Astrocyte (in vitro differentiated cells and primary cell): ENCODE measurements at regions not wholly inside any gene's neighbourhood (a gene's known extent, or its start where the extent isn't known, plus 50 kb on each side); places are given as distances from the start of the nearest gene placed in this dataset.

Source experiments
- DNase-seq: peaks from one replicate; pipeline ENCODE4 v3.0.0-alpha.2; 2010; ENCODE audit warnings: low read depth
- FAIRE-seq: peaks from 2 replicates; lab custom pipeline; 2011; peaks lifted over from hg19 to GRCh38; lab: Jason Lieb, UNC
- H2AFZ ChIP-seq: 2 replicates; pipeline ENCODE4 v1.6.0; 2012; ENCODE audit warnings: low read depth, low read length, inconsistent platforms
- H3K27ac ChIP-seq: 2 replicates; pipeline ENCODE4 v1.5.1; 2011; ENCODE audit warnings: low read depth, low read length, inconsistent platforms
- H3K27me3 ChIP-seq: 2 replicates; pipeline ENCODE4 v1.6.0; 2011; ENCODE audit warnings: low read length, inconsistent platforms; ENCODE audit not compliant: insufficient read depth
- H3K36me3 ChIP-seq: 2 replicates; pipeline ENCODE4 v1.5.1; 2011; ENCODE audit warnings: low read length, inconsistent platforms; ENCODE audit not compliant: insufficient read depth
- H3K4me1 ChIP-seq: 2 replicates; pipeline ENCODE4 v1.5.1; 2011; ENCODE audit warnings: low read length, inconsistent platforms; ENCODE audit not compliant: insufficient read depth
- H3K4me2 ChIP-seq: 2 replicates; pipeline ENCODE4 v1.6.0; 2012; ENCODE audit warnings: low read length, inconsistent platforms
- H3K4me3 ChIP-seq: 2 replicates; pipeline ENCODE4 v1.5.1; 2011; ENCODE audit warnings: low read depth, mild to moderate bottlenecking, low read length, inconsistent platforms; ENCODE audit not compliant: insufficient read depth
- H3K79me2 ChIP-seq: 2 replicates; pipeline ENCODE4 v1.6.0; 2012; ENCODE audit warnings: mild to moderate bottlenecking, low read length, inconsistent platforms; ENCODE audit not compliant: insufficient read depth
- H3K9ac ChIP-seq: 2 replicates; pipeline ENCODE4 v1.6.0; 2012; ENCODE audit warnings: mild to moderate bottlenecking, low read length, inconsistent platforms
- H3K9me3 ChIP-seq: 2 replicates; pipeline ENCODE4 v1.5.1; 2012; ENCODE audit warnings: low read depth, mild to moderate bottlenecking, low read length, inconsistent platforms; ENCODE audit not compliant: insufficient read depth
- H4K20me1 ChIP-seq: 2 replicates; pipeline ENCODE4 v1.6.0; 2012; ENCODE audit warnings: low read length, inconsistent platforms; ENCODE audit not compliant: insufficient read depth
- H3K27ac Mint-ChIP-seq: one replicate; pipeline ENCODE4 v1.8.0; 2021; ENCODE audit warnings: mild to moderate bottlenecking, mixed read lengths; ENCODE audit not compliant: unreplicated experiment
- H3K27me3 Mint-ChIP-seq: one replicate; pipeline ENCODE4 v1.8.0; 2021; ENCODE audit warnings: low read depth, mixed read lengths; ENCODE audit not compliant: unreplicated experiment
- H3K36me3 Mint-ChIP-seq: one replicate; pipeline ENCODE4 v1.8.0; 2021; ENCODE audit warnings: low read depth, mixed read lengths; ENCODE audit not compliant: unreplicated experiment
- H3K4me1 Mint-ChIP-seq: one replicate; pipeline ENCODE4 v1.8.0; 2021; ENCODE audit warnings: low read depth, mixed read lengths; ENCODE audit not compliant: unreplicated experiment
- H3K4me3 Mint-ChIP-seq: one replicate; pipeline ENCODE4 v1.8.0; 2021; ENCODE audit warnings: mild to moderate bottlenecking, moderate library complexity, mixed read lengths; ENCODE audit not compliant: unreplicated experiment
- H3K9me3 Mint-ChIP-seq: one replicate; pipeline ENCODE4 v1.8.0; 2021; ENCODE audit warnings: mild to moderate bottlenecking, mixed read lengths; ENCODE audit not compliant: unreplicated experiment
- EZH2 ChIP-seq: IDR thresholded peaks from 2 replicates; pipeline ENCODE4 v1.6.1; 2012; ENCODE audit warnings: mild to moderate bottlenecking, low read length, inconsistent platforms; ENCODE audit not compliant: insufficient read depth
- TF ChIP-seq, protein P1 (sequence below): IDR thresholded peaks from 2 replicates; pipeline ENCODE4 v1.5.1; 2011; ENCODE audit warnings: low read depth, mild to moderate bottlenecking, inconsistent platforms, low read length, moderate library complexity; ENCODE audit not compliant: insufficient read depth

DNA sequence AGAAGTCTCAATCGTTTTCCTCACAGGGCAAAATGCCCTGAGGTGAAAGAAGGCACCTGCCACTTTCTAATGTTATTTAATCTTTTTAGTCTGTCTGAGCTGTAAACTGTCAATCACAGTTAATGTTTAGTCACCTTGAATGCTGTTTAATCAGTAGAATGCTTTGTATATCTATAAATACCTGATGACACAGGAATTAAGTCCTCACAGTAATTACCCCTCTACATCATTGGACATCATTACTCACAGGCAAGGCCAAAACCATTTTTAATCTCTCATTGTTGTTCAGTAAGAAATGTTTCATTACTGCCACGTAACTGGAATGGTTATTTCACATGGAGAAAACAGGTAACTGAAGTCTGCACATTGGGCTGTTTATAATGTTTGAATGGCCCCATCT lies 178.8 kb downstream of the EXOC5 start:
- Mint-ChIP-seq H3K27ac (no peak overlapping the region), H3K27me3 (no peaks in the 10 kb centered on the region), H3K36me3 (no peaks in the 10 kb centered on the region), H3K9me3 (peaks cover 2% of the 10 kb centered on the region), H3K4me1 (no peaks in the 10 kb centered on the region), H3K4me3 (no peak overlapping the region)
- Histone ChIP-seq H3K9ac (no peak overlapping the region), H3K4me3 (no peak overlapping the region), H3K79me2 (no peaks in the 10 kb centered on the region), H3K4me2 (no peak overlapping the region), H3K27ac (no peak overlapping the region), H3K9me3 (peaks cover 4% of the 10 kb centered on the region), H4K20me1 (no peaks in the 10 kb centered on the region), H3K27me3 (no peaks in the 10 kb centered on the region), H2AFZ (no peak overlapping the region), H3K4me1 (no peaks in the 10 kb centered on the region), H3K36me3 (no peaks in the 10 kb centered on the region)
- no peak for TF ChIP-seq EZH2
- TF ChIP-seq, protein P1, sequence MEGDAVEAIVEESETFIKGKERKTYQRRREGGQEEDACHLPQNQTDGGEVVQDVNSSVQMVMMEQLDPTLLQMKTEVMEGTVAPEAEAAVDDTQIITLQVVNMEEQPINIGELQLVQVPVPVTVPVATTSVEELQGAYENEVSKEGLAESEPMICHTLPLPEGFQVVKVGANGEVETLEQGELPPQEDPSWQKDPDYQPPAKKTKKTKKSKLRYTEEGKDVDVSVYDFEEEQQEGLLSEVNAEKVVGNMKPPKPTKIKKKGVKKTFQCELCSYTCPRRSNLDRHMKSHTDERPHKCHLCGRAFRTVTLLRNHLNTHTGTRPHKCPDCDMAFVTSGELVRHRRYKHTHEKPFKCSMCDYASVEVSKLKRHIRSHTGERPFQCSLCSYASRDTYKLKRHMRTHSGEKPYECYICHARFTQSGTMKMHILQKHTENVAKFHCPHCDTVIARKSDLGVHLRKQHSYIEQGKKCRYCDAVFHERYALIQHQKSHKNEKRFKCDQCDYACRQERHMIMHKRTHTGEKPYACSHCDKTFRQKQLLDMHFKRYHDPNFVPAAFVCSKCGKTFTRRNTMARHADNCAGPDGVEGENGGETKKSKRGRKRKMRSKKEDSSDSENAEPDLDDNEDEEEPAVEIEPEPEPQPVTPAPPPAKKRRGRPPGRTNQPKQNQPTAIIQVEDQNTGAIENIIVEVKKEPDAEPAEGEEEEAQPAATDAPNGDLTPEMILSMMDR, result no peak
- FAIRE-seq (no peak), DNase-seq (no peak)

DNA sequence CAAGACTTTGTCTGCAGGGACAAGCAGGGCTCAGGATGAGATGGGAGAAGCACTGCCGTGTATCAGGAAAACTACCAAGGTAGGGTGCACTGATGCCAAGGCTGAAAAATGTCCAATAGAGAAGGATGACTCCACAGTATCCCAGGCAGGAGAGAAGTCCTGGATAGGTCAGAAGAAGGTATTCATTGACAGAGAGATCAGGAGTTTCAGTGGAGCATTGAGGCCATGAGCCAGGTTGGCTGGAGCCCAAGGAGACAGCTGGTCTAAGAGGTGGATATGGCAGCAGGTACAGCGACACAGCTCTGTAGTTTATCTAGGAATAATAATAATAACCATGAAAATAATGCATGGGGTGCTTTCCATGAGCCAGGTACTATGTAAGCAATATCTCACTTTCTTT lies 180.9 kb downstream of the EXOC5 start:
- no peak overlapping the region for H3K27ac ChIP-seq
- no peaks in the 10 kb centered on the region for H4K20me1 ChIP-seq
- no peak for FAIRE-seq
- no peaks in the 10 kb centered on the region for H3K36me3 ChIP-seq
- no peak overlapping the region for H3K4me2 ChIP-seq
- no peaks in the 10 kb centered on the region for H3K27me3 Mint-ChIP-seq
- no peaks in the 10 kb centered on the region for H3K9me3 Mint-ChIP-seq
- no peaks in the 10 kb centered on the region for H3K4me1 Mint-ChIP-seq
- H3K4me3 ChIP-seq, result no peak overlapping the region
- no peak for DNase-seq
- H3K4me1 ChIP-seq, result no peaks in the 10 kb centered on the region
- no peaks in the 10 kb centered on the region for H3K36me3 Mint-ChIP-seq
- no peaks in the 10 kb centered on the region for H3K27me3 ChIP-seq
- no peak overlapping the region for H2AFZ ChIP-seq
- no peaks in the 10 kb centered on the region for H3K79me2 ChIP-seq
- H3K4me3 Mint-ChIP-seq, result no peak overlapping the region
- H3K9ac ChIP-seq, result no peak overlapping the region
- H3K9me3 ChIP-seq, result peaks cover 4% of the 10 kb centered on the region
- TF ChIP-seq EZH2, result no peak
- TF ChIP-seq, protein P1, result no peak
- H3K27ac Mint-ChIP-seq, result no peak overlapping the region

DNA sequence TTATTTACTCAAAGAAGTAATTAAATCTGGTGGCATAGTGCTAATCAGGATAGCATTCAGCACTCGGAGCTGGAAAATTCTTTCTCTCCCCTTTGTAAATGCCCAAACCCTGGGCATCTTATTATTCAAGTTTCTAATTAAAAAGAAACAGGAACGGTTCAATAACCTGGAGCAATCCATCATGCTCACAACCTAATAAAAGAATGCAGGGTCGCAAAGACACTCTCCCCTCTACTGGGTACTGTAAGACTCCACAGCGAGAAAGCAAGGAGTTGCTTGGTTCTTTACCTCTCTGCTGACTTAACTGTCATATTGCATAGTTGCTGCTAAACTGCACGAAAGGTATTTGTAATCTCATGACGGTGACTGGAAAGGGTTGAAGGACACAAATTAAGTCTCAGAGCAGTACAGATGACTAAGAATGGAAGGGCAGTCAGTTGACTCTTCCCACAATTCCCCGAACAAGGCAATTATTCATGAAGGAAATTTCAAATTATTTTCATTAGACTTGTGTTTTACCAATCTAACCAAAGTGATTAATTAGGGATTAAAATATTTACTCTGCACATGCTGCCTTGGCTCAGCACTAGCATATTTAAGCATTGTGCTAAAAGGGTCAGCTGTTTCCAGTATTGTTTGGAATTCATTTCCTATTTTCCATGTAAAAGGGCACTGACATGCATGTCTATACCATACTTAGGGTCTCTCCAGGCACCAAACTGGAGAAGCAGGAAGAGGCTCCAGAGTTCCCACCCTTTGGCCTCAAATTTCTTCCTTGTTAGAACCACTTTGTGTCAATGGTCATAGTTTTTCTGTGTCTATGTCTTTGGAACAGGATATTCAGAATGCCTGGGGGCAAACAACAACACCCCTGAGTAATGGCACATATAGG lies 182.2 kb downstream of the EXOC5 start:
- peaks cover 3% of the 10 kb centered on the region for H3K27me3 Mint-ChIP-seq
- no peak overlapping the region for H3K4me3 Mint-ChIP-seq
- H3K4me1 Mint-ChIP-seq, result no peaks in the 10 kb centered on the region
- H3K79me2 ChIP-seq, result no peaks in the 10 kb centered on the region
- no peaks in the 10 kb centered on the region for H3K36me3 Mint-ChIP-seq
- no peak overlapping the region for H3K4me3 ChIP-seq
- H3K4me1 ChIP-seq, result no peaks in the 10 kb centered on the region
- no peak overlapping the region for H3K4me2 ChIP-seq
- no peak overlapping the region for H2AFZ ChIP-seq
- H3K27ac ChIP-seq, result no peak overlapping the region
- peaks cover 4% of the 10 kb centered on the region for H3K9me3 ChIP-seq
- no peaks in the 10 kb centered on the region for H3K27me3 ChIP-seq
- H4K20me1 ChIP-seq, result no peaks in the 10 kb centered on the region
- H3K27ac Mint-ChIP-seq, result no peak overlapping the region
- FAIRE-seq (no peak), DNase-seq (no peak)
- no peaks in the 10 kb centered on the region for H3K9me3 Mint-ChIP-seq
- H3K9ac ChIP-seq, result no peak overlapping the region
- TF ChIP-seq, protein P1, result no peak
- TF ChIP-seq EZH2, result no peak
- no peaks in the 10 kb centered on the region for H3K36me3 ChIP-seq
